ENCODE measurements at regions not wholly inside any gene's neighbourhood (a gene's known extent, or its start where the extent isn't known, plus 50 kb on each side); places are given as distances from the start of the nearest gene placed in this dataset.

- ChIA-PET POLR2A (interaction anchor here (0.7 to 2.7 kb wide), 21 partner anchors 8 to 144 kb away, joined by 3 to 20 read pairs (median 6); no protein-coding TSS in a partner anchor), CTCF (ENCODE audit: unreplicated experiment) (interaction anchor here (0.8 to 1.1 kb wide), 2 partner anchors 9 to 108 kb away, joined by 4 read pairs; no protein-coding TSS in a partner anchor)
- BruUV-seq (replicated peaks), result no TSS peak
- peaks cover 71% of the 10 kb centered on the region for H3K36me3 ChIP-seq (ENCODE audit: insufficient read depth, low read length)
- no peak for DNase-seq (ENCODE audit: low spot score)
- H3K9me3 ChIP-seq (ENCODE audit: low read length), result peaks cover 37% of the 10 kb centered on the region
- peaks cover 71% of the 10 kb centered on the region for H3K4me1 ChIP-seq (ENCODE audit: insufficient read depth, low read length, poor library complexity, severe bottlenecking)
- H3K9me2 ChIP-seq (ENCODE audit: insufficient read depth, low read length), result no peaks in the 10 kb centered on the region
- H3K27ac ChIP-seq (ENCODE audit: low read depth, low read length, poor library complexity, severe bottlenecking), result peak overlapping the region; percentile 28
- TF ChIP-seq CTCF (conservative IDR thresholded peaks at IDR 0.05; ENCODE audit: low read length) (no peak), EZH2phosphoT487 (IDR thresholded peaks at IDR 0.05; ENCODE audit: borderline replicate concordance, low read depth, low read length) (no peak)
- intact Hi-C loops (cut with micrococcal nuclease; ENCODE audit: unreplicated experiment), result no loop called here
- peak overlapping the region; percentile 9; the same call in 1 of the 2 replicates for H3K4me2 ChIP-seq (ENCODE audit: low read length)
- no peak overlapping the region for H3K4me3 ChIP-seq (ENCODE audit: low read depth, low read length, poor library complexity, severe bottlenecking)
- H4K20me1 ChIP-seq (ENCODE audit: insufficient read depth, low read length), result no peaks in the 10 kb centered on the region
- H2AFZ ChIP-seq (ENCODE audit: low read length), result peak overlapping the region; percentile 90
- H3K79me2 ChIP-seq (ENCODE audit: insufficient read depth, low read depth, low read length), result no peaks in the 10 kb centered on the region
Observed at GRCh38 chr11:26090651-26091050, 241.3 kb upstream of the ANO3 start.

- peaks cover 40% of the 10 kb centered on the region for H3K9me3 ChIP-seq (ENCODE audit: low read length)
- H2AFZ ChIP-seq (ENCODE audit: low read length), result peak overlapping the region; percentile 69; the same call in 1 of the 2 replicates
- POLR2A ChIA-PET, result interaction anchor here (0.7 to 2.8 kb wide), 13 partner anchors 11 to 767 kb away, joined by 3 to 17 read pairs (median 5); no protein-coding TSS in a partner anchor
- CTCF ChIA-PET (ENCODE audit: unreplicated experiment), result no interaction called here
- H3K36me3 ChIP-seq (ENCODE audit: insufficient read depth, low read length), result peaks cover 54% of the 10 kb centered on the region
- no peaks in the 10 kb centered on the region for H4K20me1 ChIP-seq (ENCODE audit: insufficient read depth, low read length)
- DNase-seq (ENCODE audit: low spot score), result no peak
- no peaks in the 10 kb centered on the region for H3K79me2 ChIP-seq (ENCODE audit: insufficient read depth, low read depth, low read length)
- no peak overlapping the region for H3K4me3 ChIP-seq (ENCODE audit: low read depth, low read length, poor library complexity, severe bottlenecking)
- H3K9me2 ChIP-seq (ENCODE audit: insufficient read depth, low read length), result no peaks in the 10 kb centered on the region
- peaks cover 46% of the 10 kb centered on the region for H3K4me1 ChIP-seq (ENCODE audit: insufficient read depth, low read length, poor library complexity, severe bottlenecking)
- intact Hi-C loops (cut with micrococcal nuclease; ENCODE audit: unreplicated experiment), result no loop called here
- no TSS peak for BruUV-seq (replicated peaks)
- H3K27ac ChIP-seq (ENCODE audit: low read depth, low read length, poor library complexity, severe bottlenecking), result peak overlapping the region; percentile 10
- no peak overlapping the region for H3K4me2 ChIP-seq (ENCODE audit: low read length)
- TF ChIP-seq EZH2phosphoT487 (IDR thresholded peaks at IDR 0.05; ENCODE audit: borderline replicate concordance, low read depth, low read length) (no peak), CTCF (conservative IDR thresholded peaks at IDR 0.05; ENCODE audit: low read length) (no peak)
Observed at GRCh38 chr11:26093206-26093605, 238.7 kb upstream of the ANO3 start.

GRCh38 chr11:26095340-26095739, 236.6 kb upstream of the ANO3 start:
- Histone ChIP-seq H3K9me2 (ENCODE audit: insufficient read depth, low read length) (no peaks in the 10 kb centered on the region), H3K4me1 (ENCODE audit: insufficient read depth, low read length, poor library complexity, severe bottlenecking) (peaks cover 38% of the 10 kb centered on the region)

More at GRCh38 chr11:26095340-26095739, 236.6 kb upstream of the ANO3 start:
- Histone ChIP-seq H3K4me3 (ENCODE audit: low read depth, low read length, poor library complexity, severe bottlenecking) (no peak overlapping the region), H3K36me3 (ENCODE audit: insufficient read depth, low read length) (peaks cover 33% of the 10 kb centered on the region), H2AFZ (ENCODE audit: low read length) (no peak overlapping the region), H4K20me1 (ENCODE audit: insufficient read depth, low read length) (no peaks in the 10 kb centered on the region), H3K79me2 (ENCODE audit: insufficient read depth, low read depth, low read length) (no peaks in the 10 kb centered on the region), H3K4me2 (ENCODE audit: low read length) (no peak overlapping the region), H3K9me3 (ENCODE audit: low read length) (peaks cover 22% of the 10 kb centered on the region), H3K27ac (ENCODE audit: low read depth, low read length, poor library complexity, severe bottlenecking) (no peak overlapping the region)
- intact Hi-C loops (cut with micrococcal nuclease; ENCODE audit: unreplicated experiment), result no loop called here
- ChIA-PET POLR2A (interaction anchor here (1.3 to 2.8 kb wide), 2 partner anchors 10 to 17 kb away, joined by 5 to 12 read pairs; no protein-coding TSS in a partner anchor), CTCF (ENCODE audit: unreplicated experiment) (no interaction called here)
- TF ChIP-seq CTCF (conservative IDR thresholded peaks at IDR 0.05; ENCODE audit: low read length), result no peak
- TF ChIP-seq EZH2phosphoT487 (IDR thresholded peaks at IDR 0.05; ENCODE audit: borderline replicate concordance, low read depth, low read length), result no peak
- DNase-seq (ENCODE audit: low spot score), result no peak
- no TSS peak for BruUV-seq (replicated peaks)
